ENCODE measurements at regions not wholly inside any gene's neighbourhood (a gene's known extent, or its start where the extent isn't known, plus 50 kb on each side); places are given as distances from the start of the nearest gene placed in this dataset.

DNA sequence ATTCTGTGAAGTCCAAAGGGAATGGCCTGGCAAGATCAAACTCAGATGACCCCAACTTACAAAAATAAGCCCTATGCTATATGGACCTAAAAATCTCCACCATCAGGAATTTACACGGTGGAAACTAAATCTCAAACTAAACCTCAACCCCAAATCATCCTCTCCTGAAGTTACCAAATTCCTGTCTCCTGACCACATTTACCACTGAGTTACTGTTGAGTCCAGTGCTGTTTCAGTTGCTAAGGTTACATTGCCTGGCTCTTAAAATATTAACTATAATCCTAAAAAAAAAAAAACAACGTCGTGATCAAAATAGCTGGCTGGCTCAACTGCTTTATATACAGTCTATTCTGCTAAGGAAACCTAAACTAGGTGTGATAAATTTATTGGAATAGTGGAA is 315.2 kb upstream of the SLIT2 start:
- peak overlapping the region; percentile 72 for H3K9ac ChIP-seq (ENCODE audit: low read length)
- no peak overlapping the region for H4K8ac ChIP-seq (ENCODE audit: low read length)
- H3K18ac ChIP-seq (ENCODE audit: low read depth in 1 of 2, low read length in 2 of 2), result no peak overlapping the region
- no peaks in the 10 kb centered on the region for H3K36me3 ChIP-seq (ENCODE audit: control insufficient read depth in 1 of 2, insufficient read depth in 2 of 2, low read depth in 1 of 2, low read length in 2 of 2)
- no peak overlapping the region for H2BK5ac ChIP-seq (ENCODE audit: low read depth, low read length, poor library complexity, severe bottlenecking)
- H3K9me3 ChIP-seq (ENCODE audit: control insufficient read depth, low read length), result no peaks in the 10 kb centered on the region
- H3K14ac ChIP-seq (ENCODE audit: low read length in 2 of 2), result no peak overlapping the region
- no peak overlapping the region for H3K27ac ChIP-seq (ENCODE audit: low read length, poor library complexity, severe bottlenecking)
- H3K23ac ChIP-seq (ENCODE audit: low read length in 2 of 2), result no peak overlapping the region
- WGBS, result 85% methylated on average over 1 of the region's 3 CpGs
- H3K4me3 ChIP-seq (ENCODE audit: insufficient read depth in 1 of 2, low read depth in 1 of 2, low read length in 2 of 2), result no peak overlapping the region
- DNase-seq, result peak; percentile 58
- no peak overlapping the region for H3K4me2 ChIP-seq (ENCODE audit: low read length, poor library complexity, severe bottlenecking)
- no peak overlapping the region for H2AFZ ChIP-seq (ENCODE audit: low read depth, low read length)
- H2BK15ac ChIP-seq (ENCODE audit: low read depth, poor library complexity, severe bottlenecking), result no peak overlapping the region
- H3K4me1 ChIP-seq (ENCODE audit: control insufficient read depth, insufficient read depth, low read depth, low read length), result no peaks in the 10 kb centered on the region
- no peak overlapping the region for H3K4ac ChIP-seq (ENCODE audit: low read depth in 1 of 2, low read length in 2 of 2)
- H4K91ac ChIP-seq (ENCODE audit: low read length), result no peak overlapping the region
- H3K79me1 ChIP-seq (replicated peaks; ENCODE audit: low read length, poor library complexity, severe bottlenecking), result no peaks in the 10 kb centered on the region
- H3K27me3 ChIP-seq (ENCODE audit: control insufficient read depth in 1 of 2, insufficient read depth in 1 of 2, low read length in 2 of 2), result no peaks in the 10 kb centered on the region
- no peak overlapping the region for H2BK120ac ChIP-seq (ENCODE audit: low read depth, low read length)
- H2BK12ac ChIP-seq (ENCODE audit: low read length in 2 of 2), result no peak overlapping the region
- no peak overlapping the region for H2AK5ac ChIP-seq (ENCODE audit: low read length, severe bottlenecking)

DNA sequence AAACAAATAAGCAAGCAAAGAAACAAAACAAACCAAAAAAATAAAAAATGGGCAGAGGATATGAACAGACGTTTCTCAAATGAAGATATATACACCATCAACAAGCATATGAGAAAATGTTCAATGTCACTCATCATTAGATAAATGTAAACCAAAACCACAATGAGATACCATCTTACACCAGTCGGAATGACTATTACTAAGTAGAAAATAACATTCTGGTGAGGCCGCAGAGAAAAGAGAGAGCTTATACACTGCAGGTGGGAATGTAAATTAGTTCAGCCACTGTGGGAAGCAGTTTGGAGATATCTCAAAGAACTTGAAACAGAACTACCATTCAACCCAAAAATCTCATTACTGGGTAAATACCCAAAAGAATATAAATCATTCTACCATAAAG is 321.0 kb upstream of the SLIT2 start:
- H3K18ac ChIP-seq (ENCODE audit: low read depth in 1 of 2, low read length in 2 of 2), result no peak overlapping the region
- H2BK120ac ChIP-seq (ENCODE audit: low read depth, low read length), result no peak overlapping the region
- no peaks in the 10 kb centered on the region for H3K9me3 ChIP-seq (ENCODE audit: control insufficient read depth, low read length)
- no peak overlapping the region for H2AK5ac ChIP-seq (ENCODE audit: low read length, severe bottlenecking)
- H3K36me3 ChIP-seq (ENCODE audit: control insufficient read depth in 1 of 2, insufficient read depth in 2 of 2, low read depth in 1 of 2, low read length in 2 of 2), result no peaks in the 10 kb centered on the region
- H3K4me2 ChIP-seq (ENCODE audit: low read length, poor library complexity, severe bottlenecking), result no peak overlapping the region
- no peak overlapping the region for H3K4me3 ChIP-seq (ENCODE audit: insufficient read depth in 1 of 2, low read depth in 1 of 2, low read length in 2 of 2)
- H3K4me1 ChIP-seq (ENCODE audit: control insufficient read depth, insufficient read depth, low read depth, low read length), result no peaks in the 10 kb centered on the region
- H3K9ac ChIP-seq (ENCODE audit: low read length), result no peak overlapping the region
- H3K14ac ChIP-seq (ENCODE audit: low read length in 2 of 2), result no peak overlapping the region
- no peak overlapping the region for H3K23ac ChIP-seq (ENCODE audit: low read length in 2 of 2)
- no peak overlapping the region for H3K4ac ChIP-seq (ENCODE audit: low read depth in 1 of 2, low read length in 2 of 2)
- H2BK12ac ChIP-seq (ENCODE audit: low read length in 2 of 2), result no peak overlapping the region
- H2BK15ac ChIP-seq (ENCODE audit: low read depth, poor library complexity, severe bottlenecking), result no peak overlapping the region
- no peak for DNase-seq
- no peak overlapping the region for H4K8ac ChIP-seq (ENCODE audit: low read length)
- no peak overlapping the region for H3K27ac ChIP-seq (ENCODE audit: low read length, poor library complexity, severe bottlenecking)
- no peaks in the 10 kb centered on the region for H3K79me1 ChIP-seq (replicated peaks; ENCODE audit: low read length, poor library complexity, severe bottlenecking)
- no peak overlapping the region for H2BK5ac ChIP-seq (ENCODE audit: low read depth, low read length, poor library complexity, severe bottlenecking)
- H3K27me3 ChIP-seq (ENCODE audit: control insufficient read depth in 1 of 2, insufficient read depth in 1 of 2, low read length in 2 of 2), result no peaks in the 10 kb centered on the region
- 93% methylated on average over 2 of the region's 3 CpGs for WGBS
- H2AFZ ChIP-seq (ENCODE audit: low read depth, low read length), result no peak overlapping the region
- H4K91ac ChIP-seq (ENCODE audit: low read length), result no peak overlapping the region

DNA sequence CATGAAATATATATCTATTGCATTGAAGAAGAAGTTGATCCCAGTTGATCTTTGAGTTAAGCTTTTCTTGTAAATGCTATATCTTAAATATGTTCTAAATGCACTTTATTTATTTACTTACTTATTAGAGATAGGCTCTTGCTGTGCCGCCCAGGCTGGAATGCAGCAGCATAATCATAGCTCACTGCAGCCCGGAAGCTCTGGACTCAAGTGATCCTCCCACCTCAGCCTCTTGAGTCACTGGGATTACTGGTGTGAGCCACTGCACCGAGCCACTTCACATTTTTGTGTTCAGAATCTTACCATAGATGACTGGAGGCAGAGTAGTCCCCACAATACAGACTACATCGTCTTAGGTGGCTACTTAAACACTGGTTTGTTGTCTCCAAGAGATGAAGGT is 324.3 kb upstream of the SLIT2 start:
- no peak overlapping the region for H4K91ac ChIP-seq (ENCODE audit: low read length)
- H2BK15ac ChIP-seq (ENCODE audit: low read depth, poor library complexity, severe bottlenecking), result no peak overlapping the region
- H3K4me3 ChIP-seq (ENCODE audit: insufficient read depth in 1 of 2, low read depth in 1 of 2, low read length in 2 of 2), result no peak overlapping the region
- H3K36me3 ChIP-seq (ENCODE audit: control insufficient read depth in 1 of 2, insufficient read depth in 2 of 2, low read depth in 1 of 2, low read length in 2 of 2), result no peaks in the 10 kb centered on the region
- no peak overlapping the region for H2BK120ac ChIP-seq (ENCODE audit: low read depth, low read length)
- H2BK12ac ChIP-seq (ENCODE audit: low read length in 2 of 2), result no peak overlapping the region
- no peaks in the 10 kb centered on the region for H3K4me1 ChIP-seq (ENCODE audit: control insufficient read depth, insufficient read depth, low read depth, low read length)
- no peak overlapping the region for H4K8ac ChIP-seq (ENCODE audit: low read length)
- H2AFZ ChIP-seq (ENCODE audit: low read depth, low read length), result no peak overlapping the region
- H3K4me2 ChIP-seq (ENCODE audit: low read length, poor library complexity, severe bottlenecking), result no peak overlapping the region
- H2AK5ac ChIP-seq (ENCODE audit: low read length, severe bottlenecking), result no peak overlapping the region
- no peaks in the 10 kb centered on the region for H3K9me3 ChIP-seq (ENCODE audit: control insufficient read depth, low read length)
- no peak overlapping the region for H3K4ac ChIP-seq (ENCODE audit: low read depth in 1 of 2, low read length in 2 of 2)
- no peak overlapping the region for H3K14ac ChIP-seq (ENCODE audit: low read length in 2 of 2)
- H3K27ac ChIP-seq (ENCODE audit: low read length, poor library complexity, severe bottlenecking), result no peak overlapping the region
- H3K9ac ChIP-seq (ENCODE audit: low read length), result no peak overlapping the region
- WGBS, result 85% methylated on average over 4 of the region's 4 CpGs
- no peaks in the 10 kb centered on the region for H3K27me3 ChIP-seq (ENCODE audit: control insufficient read depth in 1 of 2, insufficient read depth in 1 of 2, low read length in 2 of 2)
- no peak overlapping the region for H2BK5ac ChIP-seq (ENCODE audit: low read depth, low read length, poor library complexity, severe bottlenecking)
- peak; percentile 41 for DNase-seq
- H3K79me1 ChIP-seq (replicated peaks; ENCODE audit: low read length, poor library complexity, severe bottlenecking), result no peaks in the 10 kb centered on the region
- no peak overlapping the region for H3K18ac ChIP-seq (ENCODE audit: low read depth in 1 of 2, low read length in 2 of 2)
- no peak overlapping the region for H3K23ac ChIP-seq (ENCODE audit: low read length in 2 of 2)

DNA sequence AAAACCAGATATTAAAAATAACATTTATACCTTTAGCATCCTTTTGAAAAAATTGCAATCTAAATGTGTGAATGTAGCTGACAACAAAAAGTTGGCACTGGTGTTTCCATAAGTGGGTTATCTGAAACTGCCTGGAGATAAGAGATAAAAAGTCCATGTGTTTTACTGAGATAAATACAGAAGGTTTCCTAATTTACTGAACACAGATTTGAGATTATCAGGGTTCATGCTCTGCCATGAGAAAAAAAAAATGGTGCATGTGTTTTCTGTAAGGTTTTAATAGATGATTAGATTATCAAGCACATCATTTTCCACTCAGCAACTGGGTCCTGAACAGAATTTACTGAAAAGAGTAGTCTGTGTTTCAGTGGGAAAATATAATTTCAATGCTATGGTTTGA is 326.2 kb upstream of the SLIT2 start:
- Histone ChIP-seq H2AK5ac (ENCODE audit: low read length, severe bottlenecking) (no peak overlapping the region), H4K8ac (ENCODE audit: low read length) (no peak overlapping the region), H3K4me3 (ENCODE audit: insufficient read depth in 1 of 2, low read depth in 1 of 2, low read length in 2 of 2) (no peak overlapping the region), H3K18ac (ENCODE audit: low read depth in 1 of 2, low read length in 2 of 2) (no peak overlapping the region), H2BK120ac (ENCODE audit: low read depth, low read length) (no peak overlapping the region), H3K27me3 (ENCODE audit: control insufficient read depth in 1 of 2, insufficient read depth in 1 of 2, low read length in 2 of 2) (no peaks in the 10 kb centered on the region), H3K27ac (ENCODE audit: low read length, poor library complexity, severe bottlenecking) (no peak overlapping the region), H3K36me3 (ENCODE audit: control insufficient read depth in 1 of 2, insufficient read depth in 2 of 2, low read depth in 1 of 2, low read length in 2 of 2) (no peaks in the 10 kb centered on the region), H3K14ac (ENCODE audit: low read length in 2 of 2) (no peak overlapping the region), H3K23ac (ENCODE audit: low read length in 2 of 2) (no peak overlapping the region), H2BK15ac (ENCODE audit: low read depth, poor library complexity, severe bottlenecking) (no peak overlapping the region), H2BK12ac (ENCODE audit: low read length in 2 of 2) (no peak overlapping the region), H3K4me1 (ENCODE audit: control insufficient read depth, insufficient read depth, low read depth, low read length) (no peaks in the 10 kb centered on the region), H3K9me3 (ENCODE audit: control insufficient read depth, low read length) (no peaks in the 10 kb centered on the region), H2BK5ac (ENCODE audit: low read depth, low read length, poor library complexity, severe bottlenecking) (no peak overlapping the region), H3K79me1 (replicated peaks; ENCODE audit: low read length, poor library complexity, severe bottlenecking) (no peaks in the 10 kb centered on the region), H2AFZ (ENCODE audit: low read depth, low read length) (no peak overlapping the region), H4K91ac (ENCODE audit: low read length) (no peak overlapping the region), H3K4me2 (ENCODE audit: low read length, poor library complexity, severe bottlenecking) (no peak overlapping the region), H3K9ac (ENCODE audit: low read length) (no peak overlapping the region), H3K4ac (ENCODE audit: low read depth in 1 of 2, low read length in 2 of 2) (no peak overlapping the region)
- DNase-seq, result no peak

Measured in mesenchymal stem cell (in vitro differentiated cells and primary cell).